RWPE2 (cell line): ENCODE measurements at regions not wholly inside any gene's neighbourhood (a gene's known extent, or its start where the extent isn't known, plus 50 kb on each side); places are given as distances from the start of the nearest gene placed in this dataset.

Source experiments
- ATAC-seq: fragments of 200-7000 bp; cut with Tn5 transposase; 3 replicates; pipeline ENCODE4 v1.9.1; 2021; ENCODE audit warnings: low read depth
- DNase-seq: peaks from one replicate; pipeline ENCODE4 v3.0.0-alpha.2; 2020; ENCODE audit warnings: low spot score
- H3K27ac ChIP-seq: fragments of 450-650 bp; 2 replicates; pipeline ENCODE4 v1.5.1; 2017; ENCODE audit warnings: mild to moderate bottlenecking; ENCODE audit not compliant: poor library complexity, severe bottlenecking
- H3K27me3 ChIP-seq: fragments of 250-450 bp; sonication (Bioruptor Pico); 2 replicates; pipeline ENCODE4 v1.5.1; 2021; ENCODE audit warnings: mild to moderate bottlenecking, moderate library complexity; ENCODE audit not compliant: insufficient read depth, poor library complexity, severe bottlenecking
- H3K36me3 ChIP-seq: fragments of 250-450 bp; sonication (Bioruptor Pico); 2 replicates; pipeline ENCODE4 v1.5.1; 2020; ENCODE audit warnings: low read depth, mild to moderate bottlenecking, moderate library complexity
- H3K4me1 ChIP-seq: fragments of 250-450 bp; sonication (Bioruptor Pico); 2 replicates; pipeline ENCODE4 v1.5.1; 2021; ENCODE audit warnings: mild to moderate bottlenecking, moderate library complexity; ENCODE audit not compliant: insufficient read depth, poor library complexity, severe bottlenecking
- H3K4me3 ChIP-seq: fragments of 250-450 bp; sonication (Bioruptor Pico); 2 replicates; pipeline ENCODE4 v1.5.1; 2021; ENCODE audit warnings: mild to moderate bottlenecking, moderate library complexity; ENCODE audit not compliant: severe bottlenecking
- H3K9me3 ChIP-seq: fragments of 250-450 bp; sonication (Bioruptor Pico); 2 replicates; pipeline ENCODE4 v1.5.1; 2021; ENCODE audit warnings: mild to moderate bottlenecking, moderate library complexity; ENCODE audit not compliant: severe bottlenecking
- TF ChIP-seq, protein P1 (sequence below): fragments of 450-650 bp; IDR thresholded peaks from one replicate; pipeline ENCODE4 v1.5.1; 2017; ENCODE audit warnings: mild to moderate bottlenecking, moderate library complexity; ENCODE audit not compliant: poor library complexity, severe bottlenecking

DNA sequence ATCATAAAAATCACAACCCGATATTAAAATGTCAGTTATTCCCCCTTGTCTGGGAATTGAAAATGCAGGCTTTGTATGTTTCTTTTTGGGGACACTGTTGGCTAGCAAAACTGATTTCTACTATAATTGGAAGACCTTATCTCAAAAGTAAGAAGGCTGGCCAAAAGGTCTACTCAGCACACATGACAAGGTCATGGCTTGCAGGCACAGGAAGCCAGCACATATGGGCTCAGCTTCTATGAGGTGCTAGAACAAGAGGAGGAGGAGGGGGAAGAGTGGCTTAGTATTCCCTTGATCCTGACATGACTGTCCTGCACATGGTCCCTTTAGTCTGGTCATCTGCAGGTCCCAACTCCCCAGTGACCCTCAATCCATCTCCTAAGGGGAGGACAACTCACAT, 681.2 kb downstream of the SQOR start:
- Histone ChIP-seq H3K9me3 (no peaks in the 10 kb centered on the region), H3K4me1 (no peaks in the 10 kb centered on the region), H3K36me3 (no peaks in the 10 kb centered on the region), H3K27ac (no peak overlapping the region), H3K27me3 (peaks cover 6% of the 10 kb centered on the region), H3K4me3 (no peak overlapping the region)
- DNase-seq = no peak
- TF ChIP-seq, protein P1, sequence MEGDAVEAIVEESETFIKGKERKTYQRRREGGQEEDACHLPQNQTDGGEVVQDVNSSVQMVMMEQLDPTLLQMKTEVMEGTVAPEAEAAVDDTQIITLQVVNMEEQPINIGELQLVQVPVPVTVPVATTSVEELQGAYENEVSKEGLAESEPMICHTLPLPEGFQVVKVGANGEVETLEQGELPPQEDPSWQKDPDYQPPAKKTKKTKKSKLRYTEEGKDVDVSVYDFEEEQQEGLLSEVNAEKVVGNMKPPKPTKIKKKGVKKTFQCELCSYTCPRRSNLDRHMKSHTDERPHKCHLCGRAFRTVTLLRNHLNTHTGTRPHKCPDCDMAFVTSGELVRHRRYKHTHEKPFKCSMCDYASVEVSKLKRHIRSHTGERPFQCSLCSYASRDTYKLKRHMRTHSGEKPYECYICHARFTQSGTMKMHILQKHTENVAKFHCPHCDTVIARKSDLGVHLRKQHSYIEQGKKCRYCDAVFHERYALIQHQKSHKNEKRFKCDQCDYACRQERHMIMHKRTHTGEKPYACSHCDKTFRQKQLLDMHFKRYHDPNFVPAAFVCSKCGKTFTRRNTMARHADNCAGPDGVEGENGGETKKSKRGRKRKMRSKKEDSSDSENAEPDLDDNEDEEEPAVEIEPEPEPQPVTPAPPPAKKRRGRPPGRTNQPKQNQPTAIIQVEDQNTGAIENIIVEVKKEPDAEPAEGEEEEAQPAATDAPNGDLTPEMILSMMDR = no peak
- no peak for ATAC-seq

DNA sequence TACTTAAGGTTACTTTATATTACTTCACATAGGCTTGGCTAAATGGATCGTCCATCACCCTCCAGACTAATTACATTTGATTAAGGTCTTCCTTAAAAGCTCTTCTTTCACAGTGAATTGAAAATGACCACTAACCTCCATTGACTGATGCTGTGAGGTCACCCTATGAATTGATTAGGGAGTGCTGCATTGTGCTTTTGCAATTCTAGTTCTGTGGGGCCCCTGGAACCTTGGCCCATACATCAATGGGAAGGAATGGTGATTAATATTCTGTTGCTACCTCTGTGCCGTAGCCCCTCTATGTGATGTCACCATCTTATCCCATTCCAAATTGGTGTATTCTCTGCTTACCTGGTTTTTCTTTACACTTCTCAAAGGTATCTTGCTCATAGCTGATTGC, 682.2 kb downstream of the SQOR start:
- no peak for ATAC-seq

DNA sequence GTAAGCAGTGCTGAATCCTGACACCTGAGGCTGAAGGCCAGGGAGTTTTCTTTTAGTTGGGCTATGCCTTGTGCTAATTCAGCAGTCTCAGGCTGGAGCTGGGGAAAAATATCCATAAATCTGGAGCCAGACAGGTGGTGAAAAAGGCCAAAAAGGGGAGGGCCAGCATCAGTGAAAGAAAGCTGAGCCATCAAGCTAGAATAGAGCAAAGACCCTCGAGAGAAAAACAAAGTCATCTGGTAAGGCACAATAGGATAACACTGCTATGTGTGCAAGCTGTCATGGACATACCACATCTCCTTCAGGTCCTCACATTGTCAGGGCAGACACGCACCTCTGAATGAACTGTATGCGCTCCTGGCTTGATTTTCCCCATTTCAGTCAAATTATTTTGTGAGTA, 687.9 kb downstream of the SQOR start:
- DNase-seq (no peak), ATAC-seq (no peak)
- TF ChIP-seq, protein P1 = no peak
- no peak overlapping the region for H3K4me3 ChIP-seq
- no peaks in the 10 kb centered on the region for H3K36me3 ChIP-seq
- peaks cover 21% of the 10 kb centered on the region for H3K27me3 ChIP-seq
- no peaks in the 10 kb centered on the region for H3K9me3 ChIP-seq
- H3K4me1 ChIP-seq = no peaks in the 10 kb centered on the region
- no peak overlapping the region for H3K27ac ChIP-seq

More for the DNA sequence above, 682.2 kb downstream of the SQOR start:
- no peaks in the 10 kb centered on the region for H3K4me1 ChIP-seq
- no peak overlapping the region for H3K4me3 ChIP-seq
- H3K27me3 ChIP-seq = peaks cover 11% of the 10 kb centered on the region
- no peak overlapping the region for H3K27ac ChIP-seq
- TF ChIP-seq, protein P1 = no peak
- DNase-seq = no peak
- H3K9me3 ChIP-seq = no peaks in the 10 kb centered on the region
- H3K36me3 ChIP-seq = no peaks in the 10 kb centered on the region

DNA sequence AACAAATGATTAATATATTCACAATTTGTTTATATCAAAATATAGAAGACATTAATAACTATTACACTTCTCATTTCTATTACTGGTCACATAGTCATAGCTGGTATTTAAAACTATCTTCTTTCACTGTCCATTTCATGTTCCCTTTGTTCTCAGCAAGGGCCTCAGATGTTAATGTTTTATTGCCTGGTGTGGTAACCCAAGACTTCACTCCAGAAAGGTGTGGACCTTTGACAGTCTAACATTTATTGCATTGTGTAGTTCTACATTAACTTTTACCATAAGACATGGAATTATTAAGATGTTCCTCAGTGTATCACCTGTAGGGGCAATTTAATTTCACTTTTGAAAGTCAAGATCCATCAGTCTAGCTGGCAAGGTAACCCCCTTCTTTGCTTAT, 691.3 kb downstream of the SQOR start:
- ATAC-seq (no peak), DNase-seq (no peak)
- Histone ChIP-seq H3K27ac (no peak overlapping the region), H3K36me3 (no peaks in the 10 kb centered on the region), H3K4me3 (no peak overlapping the region), H3K9me3 (no peaks in the 10 kb centered on the region), H3K27me3 (peaks cover 19% of the 10 kb centered on the region), H3K4me1 (no peaks in the 10 kb centered on the region)
- TF ChIP-seq, protein P1 = no peak

DNA sequence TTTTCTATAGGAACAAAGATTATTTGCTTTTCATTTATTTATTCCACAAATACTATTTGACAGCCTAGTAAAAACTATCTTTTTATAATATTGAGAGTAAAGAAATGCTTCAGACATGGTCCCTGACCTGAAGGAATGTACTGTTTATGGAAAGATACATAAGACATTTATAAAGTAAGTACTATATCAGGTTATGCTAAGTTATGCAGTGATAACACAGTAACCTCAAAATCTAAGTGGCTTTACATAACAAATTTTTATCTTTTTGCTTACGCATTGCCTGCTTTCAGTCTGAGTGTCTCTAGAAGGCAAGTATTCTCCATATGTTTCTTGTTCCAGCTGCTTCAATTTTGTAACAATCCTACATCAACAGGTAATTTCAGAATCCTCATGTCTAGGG, 694.0 kb downstream of the SQOR start:
- DNase-seq = no peak
- TF ChIP-seq, protein P1 = no peak
- Histone ChIP-seq H3K27me3 (peaks cover 15% of the 10 kb centered on the region), H3K9me3 (no peaks in the 10 kb centered on the region), H3K4me1 (no peaks in the 10 kb centered on the region), H3K27ac (no peak overlapping the region), H3K36me3 (no peaks in the 10 kb centered on the region), H3K4me3 (no peak overlapping the region)
- ATAC-seq = no peak
